ENCODE measurements at regions not wholly inside any gene's neighbourhood (a gene's known extent, or its start where the extent isn't known, plus 50 kb on each side); places are given as distances from the start of the nearest gene placed in this dataset.

DNA sequence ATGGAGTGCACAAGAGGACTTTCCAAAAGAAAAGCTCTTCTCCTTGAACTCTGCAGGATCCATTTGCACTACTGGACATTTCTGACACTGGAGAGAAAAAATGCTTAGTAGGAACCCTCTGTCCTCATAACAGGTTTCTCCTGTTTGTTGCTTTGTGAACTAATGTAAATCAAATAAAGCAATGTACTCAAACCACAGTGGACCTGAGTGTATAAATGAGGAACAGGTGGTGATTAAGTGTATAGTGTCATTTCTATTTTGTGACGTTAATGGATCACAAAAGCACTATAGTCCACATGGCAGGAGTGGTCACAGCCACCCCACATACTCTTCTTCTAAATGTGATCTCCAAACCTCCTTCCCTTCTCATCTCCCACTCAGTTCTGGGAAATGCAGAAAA is 268.4 kb upstream of the DUSP10 start:
- intact Hi-C loops (cut with micrococcal nuclease; ENCODE audit: unreplicated experiment) = no loop called here

DNA sequence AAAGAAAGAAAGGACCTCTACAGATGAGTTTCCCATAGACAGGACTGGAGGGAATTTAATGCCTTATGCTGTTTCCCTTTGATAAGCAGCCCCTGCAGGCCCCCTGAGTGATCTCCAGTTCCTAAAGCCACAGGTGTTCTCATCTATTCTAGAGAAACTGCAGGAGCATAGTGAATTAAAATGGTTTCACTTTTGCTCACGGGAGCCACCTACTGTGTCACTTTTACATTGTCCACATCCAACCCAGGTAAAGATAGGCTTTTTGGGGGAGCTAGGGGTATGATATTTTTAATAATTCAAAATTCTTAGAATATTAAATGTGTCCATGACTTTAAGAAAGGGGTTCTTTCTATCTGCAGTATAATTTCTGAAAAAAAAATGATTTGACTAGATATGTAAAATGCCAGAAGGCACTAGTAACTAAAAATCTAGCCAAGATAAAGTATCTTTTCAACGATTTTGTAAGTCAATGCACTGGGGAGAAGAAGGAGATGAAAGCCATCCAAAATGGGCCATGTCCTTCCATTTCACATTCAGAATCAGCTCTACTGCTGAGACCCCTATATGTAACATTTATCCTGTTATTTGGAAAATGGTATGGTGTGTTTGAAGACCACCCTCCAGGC is 267.3 kb upstream of the DUSP10 start:
- CTCF ChIA-PET = interaction anchor here (0.6 to 2.6 kb wide), 5 partner anchors 19 to 465 kb away, joined by 3 to 12 read pairs (median 5); partner anchors contain the start of gene DUSP10
- intact Hi-C loops (cut with micrococcal nuclease; ENCODE audit: unreplicated experiment) = loop anchor here (2.0 to 10.0 kb wide), 2 partner anchors 464 to 530 kb away; no protein-coding TSS in a partner anchor
- Mint-ChIP-seq H3K4me1 (ENCODE audit: low read depth, unreplicated experiment) (peaks cover 10% of the 10 kb centered on the region), H3K36me3 (ENCODE audit: insufficient read depth, unreplicated experiment) (peaks cover 4% of the 10 kb centered on the region), H3K4me3 (ENCODE audit: low read depth, unreplicated experiment) (no peak overlapping the region), H3K9me3 (ENCODE audit: low read depth, unreplicated experiment) (peaks cover 3% of the 10 kb centered on the region), H3K27ac (ENCODE audit: unreplicated experiment) (no peak overlapping the region), H3K27me3 (ENCODE audit: unreplicated experiment) (no peaks in the 10 kb centered on the region)
- TF ChIP-seq, protein P1, sequence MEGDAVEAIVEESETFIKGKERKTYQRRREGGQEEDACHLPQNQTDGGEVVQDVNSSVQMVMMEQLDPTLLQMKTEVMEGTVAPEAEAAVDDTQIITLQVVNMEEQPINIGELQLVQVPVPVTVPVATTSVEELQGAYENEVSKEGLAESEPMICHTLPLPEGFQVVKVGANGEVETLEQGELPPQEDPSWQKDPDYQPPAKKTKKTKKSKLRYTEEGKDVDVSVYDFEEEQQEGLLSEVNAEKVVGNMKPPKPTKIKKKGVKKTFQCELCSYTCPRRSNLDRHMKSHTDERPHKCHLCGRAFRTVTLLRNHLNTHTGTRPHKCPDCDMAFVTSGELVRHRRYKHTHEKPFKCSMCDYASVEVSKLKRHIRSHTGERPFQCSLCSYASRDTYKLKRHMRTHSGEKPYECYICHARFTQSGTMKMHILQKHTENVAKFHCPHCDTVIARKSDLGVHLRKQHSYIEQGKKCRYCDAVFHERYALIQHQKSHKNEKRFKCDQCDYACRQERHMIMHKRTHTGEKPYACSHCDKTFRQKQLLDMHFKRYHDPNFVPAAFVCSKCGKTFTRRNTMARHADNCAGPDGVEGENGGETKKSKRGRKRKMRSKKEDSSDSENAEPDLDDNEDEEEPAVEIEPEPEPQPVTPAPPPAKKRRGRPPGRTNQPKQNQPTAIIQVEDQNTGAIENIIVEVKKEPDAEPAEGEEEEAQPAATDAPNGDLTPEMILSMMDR (IDR thresholded peaks at IDR 0.05; ENCODE audit: unreplicated experiment) = peak; percentile 44
- peak; percentile 41 for DNase-seq
- no TSS peak for BruUV-seq (replicated peaks)

More for the DNA sequence above, 268.4 kb upstream of the DUSP10 start:
- DNase-seq = no peak
- CTCF ChIA-PET = interaction anchor here (0.7 to 2.6 kb wide), 5 partner anchors 31 to 451 kb away, joined by 3 to 12 read pairs (median 3); partner anchors contain the start of gene DUSP10
- no peak overlapping the region for H3K27ac Mint-ChIP-seq (ENCODE audit: unreplicated experiment)
- peaks cover 4% of the 10 kb centered on the region for H3K36me3 Mint-ChIP-seq (ENCODE audit: insufficient read depth, unreplicated experiment)
- peaks cover 3% of the 10 kb centered on the region for H3K9me3 Mint-ChIP-seq (ENCODE audit: low read depth, unreplicated experiment)
- BruUV-seq (replicated peaks) = no TSS peak
- no peak overlapping the region for H3K4me3 Mint-ChIP-seq (ENCODE audit: low read depth, unreplicated experiment)
- H3K27me3 Mint-ChIP-seq (ENCODE audit: unreplicated experiment) = no peaks in the 10 kb centered on the region
- H3K4me1 Mint-ChIP-seq (ENCODE audit: low read depth, unreplicated experiment) = peaks cover 10% of the 10 kb centered on the region
- TF ChIP-seq, protein P1 (IDR thresholded peaks at IDR 0.05; ENCODE audit: unreplicated experiment) = no peak

DNA sequence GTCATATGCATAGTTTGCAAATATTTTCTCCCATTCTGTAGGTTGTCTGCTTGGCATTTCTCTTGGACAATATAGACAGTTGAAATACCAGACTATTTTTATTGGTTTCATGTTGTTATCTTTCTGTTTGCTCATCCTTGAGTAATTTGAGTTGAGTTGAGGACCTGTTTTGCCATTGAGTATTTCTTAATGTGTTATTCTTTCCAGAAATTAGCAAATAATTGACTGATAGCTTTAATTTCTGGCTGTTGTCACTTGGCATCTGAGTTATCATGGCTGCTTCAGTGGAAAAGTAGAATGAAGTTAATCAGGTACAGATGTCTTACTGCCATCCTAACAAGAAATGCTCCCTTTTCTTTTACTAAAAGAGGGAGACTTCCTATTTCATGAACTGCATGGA is 264.8 kb upstream of the DUSP10 start:
- Mint-ChIP-seq H3K9me3 (ENCODE audit: low read depth, unreplicated experiment) (peaks cover 3% of the 10 kb centered on the region), H3K27me3 (ENCODE audit: unreplicated experiment) (no peaks in the 10 kb centered on the region), H3K4me1 (ENCODE audit: low read depth, unreplicated experiment) (peaks cover 10% of the 10 kb centered on the region), H3K27ac (ENCODE audit: unreplicated experiment) (no peak overlapping the region), H3K36me3 (ENCODE audit: insufficient read depth, unreplicated experiment) (peaks cover 4% of the 10 kb centered on the region), H3K4me3 (ENCODE audit: low read depth, unreplicated experiment) (no peak overlapping the region)
- no peak for DNase-seq
- intact Hi-C loops (cut with micrococcal nuclease; ENCODE audit: unreplicated experiment) = loop anchor here (10.0 kb wide), 1 partner anchor 462 kb away; no protein-coding TSS in a partner anchor
- CTCF ChIA-PET = interaction anchor here (0.6 kb wide), 2 partner anchors 298 to 1907 kb away, joined by 3 to 6 read pairs; no protein-coding TSS in a partner anchor
- BruUV-seq (replicated peaks) = no TSS peak
- TF ChIP-seq, protein P1 (IDR thresholded peaks at IDR 0.05; ENCODE audit: unreplicated experiment) = no peak

DNA sequence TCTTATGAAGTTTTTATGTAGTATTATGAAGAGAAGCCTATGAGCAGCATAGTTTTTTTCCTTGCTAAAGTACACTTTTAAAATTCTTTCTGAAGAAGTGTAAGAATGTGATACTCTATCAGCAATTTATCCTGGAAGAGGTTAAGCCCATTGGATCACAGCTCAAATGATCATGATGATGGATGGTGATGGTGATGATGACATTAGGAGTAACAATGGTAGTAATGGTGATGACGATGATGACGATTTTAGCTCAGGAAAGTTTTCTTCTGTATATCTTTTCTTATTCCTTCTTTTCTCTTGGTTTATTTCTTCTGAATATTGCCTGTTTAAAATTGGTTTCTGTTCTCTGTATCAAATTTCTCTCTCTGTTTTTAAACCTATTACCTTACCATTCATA is 262.9 kb upstream of the DUSP10 start:
- H3K27ac Mint-ChIP-seq (ENCODE audit: unreplicated experiment) = no peak overlapping the region
- no TSS peak for BruUV-seq (replicated peaks)
- DNase-seq = no peak

More for the DNA sequence above, 262.9 kb upstream of the DUSP10 start:
- intact Hi-C loops (cut with micrococcal nuclease; ENCODE audit: unreplicated experiment) = loop anchor here (10.0 kb wide), 1 partner anchor 460 kb away; no protein-coding TSS in a partner anchor
- no peak overlapping the region for H3K4me3 Mint-ChIP-seq (ENCODE audit: low read depth, unreplicated experiment)
- H3K27me3 Mint-ChIP-seq (ENCODE audit: unreplicated experiment) = no peaks in the 10 kb centered on the region
- H3K36me3 Mint-ChIP-seq (ENCODE audit: insufficient read depth, unreplicated experiment) = peaks cover 4% of the 10 kb centered on the region
- H3K4me1 Mint-ChIP-seq (ENCODE audit: low read depth, unreplicated experiment) = peaks cover 2% of the 10 kb centered on the region
- no peaks in the 10 kb centered on the region for H3K9me3 Mint-ChIP-seq (ENCODE audit: low read depth, unreplicated experiment)
- TF ChIP-seq, protein P1 (IDR thresholded peaks at IDR 0.05; ENCODE audit: unreplicated experiment) = no peak
- CTCF ChIA-PET = no interaction called here

Data from Calu3 (cell line).